ENCODE measurements at regions not wholly inside any gene's neighbourhood (a gene's known extent, or its start where the extent isn't known, plus 50 kb on each side); places are given as distances from the start of the nearest gene placed in this dataset.

GRCh38 chr2:152283392-152283791 is 51.6 kb upstream of the FMNL2 start:
- Histone ChIP-seq H3K4me2 (no peak overlapping the region), H3K79me2 (ENCODE audit: insufficient read depth) (no peaks in the 10 kb centered on the region), H3K27ac (ENCODE audit: low read depth in 2 of 2, low read length in 1 of 2) (no peak overlapping the region), H3F3A (replicated peaks; ENCODE audit: insufficient read depth) (no peaks in the 10 kb centered on the region), H3K36me3 (replicated peaks in 1 of 2; ENCODE audit: control insufficient read depth in 1 of 2, insufficient read depth in 2 of 2, low read length in 1 of 2) (no peaks in the 10 kb centered on the region), H3K9me3 (no peaks in the 10 kb centered on the region), H2AFZ (ENCODE audit: low read depth) (no peak overlapping the region), H3K9ac (no peak overlapping the region), H4K20me1 (ENCODE audit: insufficient read depth) (no peaks in the 10 kb centered on the region), H3K4me1 (ENCODE audit: control insufficient read depth in 1 of 2, insufficient read depth in 2 of 2, low read depth in 1 of 2, low read length in 1 of 2) (no peaks in the 10 kb centered on the region; a peak in 1 of 4 replicates), H3K9me2 (no peaks in the 10 kb centered on the region), H3K4me3 (ENCODE audit: low read depth in 2 of 2, low read length in 1 of 2) (no peak overlapping the region), H3K27me3 (ENCODE audit: insufficient read depth) (no peaks in the 10 kb centered on the region; the same call in 1 of the 2 replicates)
- no peak for DNase-seq
- WGBS (ENCODE audit: low lambda C conversion rate): 17% methylated on average over 1 of the region's 1 CpG
- TF ChIP-seq TEAD4 (IDR thresholded peaks at IDR 0.05; ENCODE audit: borderline replicate concordance, insufficient read depth): no peak
- TF ChIP-seq TCF12 (IDR thresholded peaks at IDR 0.05): no peak
- TF ChIP-seq RFX5 (IDR thresholded peaks at IDR 0.05; ENCODE audit: low read length): no peak
- TF ChIP-seq MAX (IDR thresholded peaks at IDR 0.05; ENCODE audit: low read depth): no peak
- TF ChIP-seq NRF1 (IDR thresholded peaks at IDR 0.05; ENCODE audit: low read depth, low read length): no peak
- no peak for TF ChIP-seq ZBTB33 (IDR thresholded peaks at IDR 0.05; ENCODE audit: borderline replicate concordance, low read depth)
- TF ChIP-seq MEF2A (IDR thresholded peaks at IDR 0.05; ENCODE audit: borderline replicate concordance, low read depth): no peak
- no peak for TF ChIP-seq FOSL2 (IDR thresholded peaks at IDR 0.05; ENCODE audit: borderline replicate concordance, low read depth)
- no peak for TF ChIP-seq GABPA (IDR thresholded peaks at IDR 0.05; ENCODE audit: low read depth)
- TF ChIP-seq MXI1 (IDR thresholded peaks at IDR 0.05; ENCODE audit: low read depth, low read length): no peak
- TF ChIP-seq, protein P1, sequence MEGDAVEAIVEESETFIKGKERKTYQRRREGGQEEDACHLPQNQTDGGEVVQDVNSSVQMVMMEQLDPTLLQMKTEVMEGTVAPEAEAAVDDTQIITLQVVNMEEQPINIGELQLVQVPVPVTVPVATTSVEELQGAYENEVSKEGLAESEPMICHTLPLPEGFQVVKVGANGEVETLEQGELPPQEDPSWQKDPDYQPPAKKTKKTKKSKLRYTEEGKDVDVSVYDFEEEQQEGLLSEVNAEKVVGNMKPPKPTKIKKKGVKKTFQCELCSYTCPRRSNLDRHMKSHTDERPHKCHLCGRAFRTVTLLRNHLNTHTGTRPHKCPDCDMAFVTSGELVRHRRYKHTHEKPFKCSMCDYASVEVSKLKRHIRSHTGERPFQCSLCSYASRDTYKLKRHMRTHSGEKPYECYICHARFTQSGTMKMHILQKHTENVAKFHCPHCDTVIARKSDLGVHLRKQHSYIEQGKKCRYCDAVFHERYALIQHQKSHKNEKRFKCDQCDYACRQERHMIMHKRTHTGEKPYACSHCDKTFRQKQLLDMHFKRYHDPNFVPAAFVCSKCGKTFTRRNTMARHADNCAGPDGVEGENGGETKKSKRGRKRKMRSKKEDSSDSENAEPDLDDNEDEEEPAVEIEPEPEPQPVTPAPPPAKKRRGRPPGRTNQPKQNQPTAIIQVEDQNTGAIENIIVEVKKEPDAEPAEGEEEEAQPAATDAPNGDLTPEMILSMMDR (IDR thresholded peaks at IDR 0.05): no peak
- no peak for TF ChIP-seq TAF1 (IDR thresholded peaks at IDR 0.05; ENCODE audit: borderline replicate concordance, low read depth, low read length)
- ChIA-PET CTCF (no interaction called here), POLR2A (no interaction called here)

DNA sequence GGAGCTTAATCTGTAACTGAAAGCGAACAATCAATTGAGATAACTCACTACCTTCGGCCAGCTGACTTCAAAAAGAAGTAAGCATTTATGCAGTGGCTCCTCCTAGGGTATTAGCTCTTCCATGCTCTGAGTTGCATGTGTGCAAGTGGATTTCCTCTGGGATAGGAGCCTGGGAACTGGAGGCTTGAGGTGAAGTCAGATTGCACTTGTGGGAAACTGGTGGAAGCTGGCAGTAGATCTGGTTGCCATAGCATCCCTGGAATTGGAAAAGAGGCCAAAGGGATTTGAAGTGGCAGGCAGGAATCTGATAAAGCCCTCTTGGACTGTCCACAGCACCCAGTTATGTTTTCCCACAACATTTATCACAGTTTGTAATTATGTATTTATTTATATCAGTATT is 50.6 kb upstream of the FMNL2 start:
- DNase-seq: no peak
- POLR2A ChIA-PET: no interaction called here
- 78% methylated on average over 2 of the region's 2 CpGs for WGBS (ENCODE audit: low lambda C conversion rate)
- TF ChIP-seq, protein P1 (IDR thresholded peaks at IDR 0.05): no peak
- no peak for TF ChIP-seq TAF1 (IDR thresholded peaks at IDR 0.05; ENCODE audit: borderline replicate concordance, low read depth, low read length)
- TF ChIP-seq TCF12 (IDR thresholded peaks at IDR 0.05): no peak
- TF ChIP-seq EZH2phosphoT487 (IDR thresholded peaks at IDR 0.05; ENCODE audit: borderline replicate concordance, low read depth): no peak
- TF ChIP-seq FOSL2 (IDR thresholded peaks at IDR 0.05; ENCODE audit: borderline replicate concordance, low read depth): no peak
- no peak for TF ChIP-seq USF2 (IDR thresholded peaks at IDR 0.05; ENCODE audit: borderline replicate concordance, low read depth, low read length)
- TF ChIP-seq JUND (IDR thresholded peaks at IDR 0.05): no peak
- no peak for TF ChIP-seq GATA2 (CRISPR knock-in tag; IDR thresholded peaks at IDR 0.05)
- TF ChIP-seq TEAD4 (IDR thresholded peaks at IDR 0.05; ENCODE audit: borderline replicate concordance, insufficient read depth): no peak
- TF ChIP-seq FOXJ3 (CRISPR knock-in tag; IDR thresholded peaks at IDR 0.05): no peak
- TF ChIP-seq GABPA (IDR thresholded peaks at IDR 0.05; ENCODE audit: low read depth): no peak
- TF ChIP-seq, protein P2, sequence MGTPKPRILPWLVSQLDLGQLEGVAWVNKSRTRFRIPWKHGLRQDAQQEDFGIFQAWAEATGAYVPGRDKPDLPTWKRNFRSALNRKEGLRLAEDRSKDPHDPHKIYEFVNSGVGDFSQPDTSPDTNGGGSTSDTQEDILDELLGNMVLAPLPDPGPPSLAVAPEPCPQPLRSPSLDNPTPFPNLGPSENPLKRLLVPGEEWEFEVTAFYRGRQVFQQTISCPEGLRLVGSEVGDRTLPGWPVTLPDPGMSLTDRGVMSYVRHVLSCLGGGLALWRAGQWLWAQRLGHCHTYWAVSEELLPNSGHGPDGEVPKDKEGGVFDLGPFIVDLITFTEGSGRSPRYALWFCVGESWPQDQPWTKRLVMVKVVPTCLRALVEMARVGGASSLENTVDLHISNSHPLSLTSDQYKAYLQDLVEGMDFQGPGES (IDR thresholded peaks at IDR 0.05; ENCODE audit: low read depth, low read length): no peak
- TF ChIP-seq MEF2A (IDR thresholded peaks at IDR 0.05; ENCODE audit: borderline replicate concordance, low read depth): no peak
- no peak for TF ChIP-seq FOXM1 (IDR thresholded peaks at IDR 0.05; ENCODE audit: low read depth)
- no peak for TF ChIP-seq MXI1 (IDR thresholded peaks at IDR 0.05; ENCODE audit: low read depth, low read length)

More for the DNA sequence above, 50.6 kb upstream of the FMNL2 start:
- Histone ChIP-seq H3K9ac (no peak overlapping the region), H3K4me3 (ENCODE audit: low read depth in 2 of 2, low read length in 1 of 2) (no peak overlapping the region), H3K36me3 (replicated peaks in 1 of 2; ENCODE audit: control insufficient read depth in 1 of 2, insufficient read depth in 2 of 2, low read length in 1 of 2) (no peaks in the 10 kb centered on the region), H3F3A (replicated peaks; ENCODE audit: insufficient read depth) (no peaks in the 10 kb centered on the region), H3K4me1 (ENCODE audit: control insufficient read depth in 1 of 2, insufficient read depth in 2 of 2, low read depth in 1 of 2, low read length in 1 of 2) (no peaks in the 10 kb centered on the region; a peak in 1 of 4 replicates), H3K79me2 (ENCODE audit: insufficient read depth) (no peaks in the 10 kb centered on the region), H2AFZ (ENCODE audit: low read depth) (no peak overlapping the region), H3K9me2 (no peaks in the 10 kb centered on the region), H4K20me1 (ENCODE audit: insufficient read depth) (no peaks in the 10 kb centered on the region), H3K27me3 (ENCODE audit: insufficient read depth) (no peaks in the 10 kb centered on the region; the same call in 1 of the 2 replicates), H3K27ac (ENCODE audit: low read depth in 2 of 2, low read length in 1 of 2) (no peak overlapping the region), H3K9me3 (no peaks in the 10 kb centered on the region), H3K4me2 (no peak overlapping the region)
- CTCF ChIA-PET: no interaction called here
